PC-3 (cell line): ENCODE measurements at regions not wholly inside any gene's neighbourhood (a gene's known extent, or its start where the extent isn't known, plus 50 kb on each side); places are given as distances from the start of the nearest gene placed in this dataset.

Experiments used
- CTCF ChIP-seq: fragments of 300-600 bp; sonication (generic); conservative IDR thresholded peaks from 2 replicates; pipeline ENCODE4 v1.5.1; 2017; ENCODE audit warnings: antibody characterized with exemption, low read depth, mild to moderate bottlenecking, low read length
- EZH2 ChIP-seq: fragments of 300-600 bp; sonication (generic); IDR thresholded peaks from one replicate; pipeline ENCODE4 v1.6.1; 2017; ENCODE audit warnings: antibody characterized with exemption, mild to moderate bottlenecking, low read length; ENCODE audit not compliant: unreplicated experiment
- EZH2phosphoT487 ChIP-seq: fragments of 300-600 bp; sonication (generic); IDR thresholded peaks from 2 replicates; pipeline ENCODE4 v1.6.1; 2018; ENCODE audit warnings: mild to moderate bottlenecking, antibody characterized with exemption, low read length, borderline replicate concordance

DNA sequence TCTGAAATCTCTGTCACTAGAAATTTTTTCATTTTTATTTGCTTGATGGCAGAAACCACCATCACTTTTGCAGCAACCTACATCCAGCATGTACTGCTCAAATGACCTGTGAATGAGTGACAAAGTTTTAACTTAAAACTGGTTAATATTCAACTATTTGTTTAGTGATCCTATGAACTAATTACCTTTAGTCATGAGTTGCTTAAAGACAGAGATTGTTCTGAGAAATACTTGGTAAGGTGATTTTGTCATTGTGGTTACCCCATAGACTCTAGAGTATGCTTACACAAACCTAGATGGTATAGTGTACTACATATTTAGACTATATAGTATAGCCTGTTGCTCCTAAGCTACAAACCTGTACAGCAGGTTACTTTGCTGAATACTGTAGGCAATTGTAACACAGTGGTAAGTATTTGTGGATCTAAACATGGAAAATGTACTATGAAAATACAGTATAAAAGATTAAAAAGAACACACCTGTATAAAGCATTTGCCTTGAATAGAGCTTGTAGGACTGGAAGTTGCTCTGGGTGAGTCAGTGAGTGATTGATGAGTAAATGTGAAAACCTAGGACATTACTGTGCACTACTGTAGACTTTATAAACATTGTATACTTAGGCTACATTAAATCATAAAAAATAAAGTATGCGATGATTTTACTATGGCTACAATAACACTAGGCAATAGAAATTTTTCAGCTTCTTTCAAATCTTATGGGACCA is 256.6 kb upstream of the PPFIA2 start:
- TF ChIP-seq CTCF: no peak
- no peak for TF ChIP-seq EZH2
- TF ChIP-seq EZH2phosphoT487: no peak
